Activated effector memory CD4-positive, alpha-beta T cell treated with anti-CD3 and anti-CD28 coated beads, Interleukin-2, amount 50 U/mL, for 16 hours (primary cell): ENCODE measurements at regions not wholly inside any gene's neighbourhood (a gene's known extent, or its start where the extent isn't known, plus 50 kb on each side); places are given as distances from the start of the nearest gene placed in this dataset.

Source experiments
- DNase-seq: peaks from one replicate; pipeline ENCODE4 v3.0.0-alpha.2; 2020

GRCh38 chr9:96031916-96032534, 156.5 kb downstream of the ERCC6L2 start:
- no peak for DNase-seq

- no peak for DNase-seq
These were observed 155.9 kb downstream of the ERCC6L2 start for GRCh38 chr9:96031366-96031824.

- DNase-seq: no peak
These were observed 154.4 kb downstream of the ERCC6L2 start for GRCh38 chr9:96029722-96030530.

- no peak for DNase-seq
These were observed 152.0 kb downstream of the ERCC6L2 start for GRCh38 chr9:96027251-96028131.

GRCh38 chr9:96026655-96027213, 151.2 kb downstream of the ERCC6L2 start:
- DNase-seq: no peak

- DNase-seq: no peak
These were observed 150.6 kb downstream of the ERCC6L2 start for GRCh38 chr9:96025995-96026602.

GRCh38 chr9:96023486-96023885, 148.0 kb downstream of the ERCC6L2 start:
- no peak for DNase-seq

- DNase-seq: peak; percentile 68
These were observed 147.1 kb downstream of the ERCC6L2 start for GRCh38 chr9:96022445-96023051.

- DNase-seq: no peak
These were observed 146.3 kb downstream of the ERCC6L2 start for GRCh38 chr9:96021551-96022444.

GRCh38 chr9:96020792-96021550, 145.5 kb downstream of the ERCC6L2 start:
- peak; percentile 81 for DNase-seq

- DNase-seq: no peak
These were observed 144.9 kb downstream of the ERCC6L2 start for GRCh38 chr9:96020300-96020791.
